DMS53 treated with DMSO at 0.1 percent for 48 hours (cell line): ENCODE measurements at regions not wholly inside any gene's neighbourhood (a gene's known extent, or its start where the extent isn't known, plus 50 kb on each side); places are given as distances from the start of the nearest gene placed in this dataset.
"Not testable (repeated sequence)": the region's sequence is repeated elsewhere in the genome, so short reads cannot be mapped to it uniquely, and the experiment has no call there.

Experiments
- DNase-seq: peaks from one replicate; lab custom pipeline; 2025; ENCODE audit not compliant: unreplicated experiment; lab: John Stamatoyannopoulos, UW

- not testable (repeated sequence) for DNase-seq
Measured at GRCh38 chr17:30713805-30714204, 110.7 kb downstream of the CRLF3 start.

- not testable (repeated sequence) for DNase-seq
Measured at GRCh38 chr17:30712859-30713258, 111.6 kb downstream of the CRLF3 start.

GRCh38 chr17:30711626-30712507 lies 112.6 kb downstream of the CRLF3 start:
- not testable (repeated sequence) for DNase-seq

GRCh38 chr17:30711176-30711575 lies 113.3 kb downstream of the CRLF3 start:
- not testable (repeated sequence) for DNase-seq

- not testable (repeated sequence) for DNase-seq
Measured at GRCh38 chr17:30710276-30711088, 114.0 kb downstream of the CRLF3 start.

- not testable (repeated sequence) for DNase-seq
Measured at GRCh38 chr17:30709561-30710275, 114.8 kb downstream of the CRLF3 start.

GRCh38 chr17:30709096-30709495 lies 115.4 kb downstream of the CRLF3 start:
- not testable (repeated sequence) for DNase-seq

- peak; percentile 72 for DNase-seq
Measured at GRCh38 chr17:30708241-30709078, 116.0 kb downstream of the CRLF3 start.

- not testable (repeated sequence) for DNase-seq
Measured at GRCh38 chr17:30707724-30708240, 116.7 kb downstream of the CRLF3 start.

- DNase-seq = not testable (repeated sequence)
Measured at GRCh38 chr17:30706461-30707335, 117.8 kb downstream of the CRLF3 start.

- DNase-seq = not testable (repeated sequence)
Measured at GRCh38 chr17:30706004-30706403, 118.5 kb downstream of the CRLF3 start.

- DNase-seq = no peak
Measured at GRCh38 chr17:30701498-30701989, 122.9 kb downstream of the CRLF3 start.

- DNase-seq = not testable (repeated sequence)
Measured at GRCh38 chr17:30700833-30701232, 123.7 kb downstream of the CRLF3 start.

- peak; percentile 26 for DNase-seq
Measured at GRCh38 chr17:30697619-30698460, 126.7 kb downstream of the CRLF3 start.

GRCh38 chr17:30696234-30696633 lies 128.3 kb downstream of the CRLF3 start:
- DNase-seq = no peak

GRCh38 chr17:30695265-30695811 lies 129.2 kb downstream of the CRLF3 start:
- DNase-seq = not testable (repeated sequence)

GRCh38 chr17:30693772-30694171 lies 130.7 kb downstream of the CRLF3 start:
- not testable (repeated sequence) for DNase-seq
